Panc1 (cell line): ENCODE measurements at regions not wholly inside any gene's neighbourhood (a gene's known extent, or its start where the extent isn't known, plus 50 kb on each side); places are given as distances from the start of the nearest gene placed in this dataset.

Experiments
- ATAC-seq: fragments of 200-7000 bp; cut with Tn5 transposase; 2 replicates; pipeline ENCODE4 v1.9.1; 2020; ENCODE audit warnings: mild to moderate bottlenecking, moderate library complexity
- BruUV-seq: library from RNA; stranded (reverse); fragments of 400-500 nt; replicated peaks from 2 replicates; lab custom pipeline; 2021; lab: Mats Ljungman, UMichigan
- CTCF ChIA-PET: fragments of 300-600 bp; sonication (Branson Sonifier 250); formaldehyde crosslinking; loops from one replicate; lab custom pipeline; 2022; ENCODE audit warnings: antibody characterized with exemption; lab: Charles Lee
- POLR2A ChIA-PET: fragments of 300-600 bp; sonication (Branson Sonifier 250); formaldehyde crosslinking; loops from one replicate; lab custom pipeline; 2022; ENCODE audit warnings: antibody characterized with exemption; lab: Charles Lee
- DNase-seq: peaks from one replicate; pipeline ENCODE4 v3.0.0-alpha.2; 2010; ENCODE audit warnings: low read depth, low spot score
- H3K27ac ChIP-seq: 2 replicates; pipeline ENCODE4 v1.5.1; 2011; ENCODE audit warnings: mild to moderate bottlenecking, low read length, inconsistent platforms
- H3K27me3 ChIP-seq: fragments of 200-500 bp; sonication (Bioruptor generic); 2 replicates; pipeline ENCODE4 v1.6.0; 2014; ENCODE audit warnings: low read length, inconsistent platforms; ENCODE audit not compliant: control insufficient read depth, insufficient read depth
- H3K36me3 ChIP-seq: fragments of 200-500 bp; sonication (Bioruptor generic); 2 replicates; pipeline ENCODE4 v1.5.1; 2014; ENCODE audit warnings: inconsistent platforms, mild to moderate bottlenecking, low read length, moderate library complexity; ENCODE audit not compliant: control insufficient read depth, insufficient read depth
- H3K4me1 ChIP-seq: 2 replicates; pipeline ENCODE4 v1.5.1; 2011; ENCODE audit warnings: inconsistent platforms, mild to moderate bottlenecking, low read length, moderate library complexity; ENCODE audit not compliant: control insufficient read depth, insufficient read depth
- H3K4me3 ChIP-seq, 2 experiments: 2 replicates each; pipeline ENCODE4 v1.5.1; 2011 to 2012; ENCODE audit warnings: low read depth in 2 of 2, low read length in 2 of 2, mild to moderate bottlenecking in 2 of 2, inconsistent platforms in 1 of 2, moderate library complexity in 1 of 2
- H3K9me3 ChIP-seq: fragments of 200-500 bp; sonication (Bioruptor generic); 2 replicates; pipeline ENCODE4 v1.5.1; 2014; ENCODE audit warnings: low read depth, mild to moderate bottlenecking, inconsistent platforms, low read length, moderate library complexity; ENCODE audit not compliant: control insufficient read depth, insufficient read depth
- CTCF ChIP-seq: fragments of 450-650 bp; IDR thresholded peaks from 2 replicates; pipeline ENCODE4 v1.5.1; 2017; ENCODE audit warnings: mild to moderate bottlenecking
- POLR2AphosphoS5 ChIP-seq: IDR thresholded peaks from 2 replicates; pipeline ENCODE4 v1.6.1; 2012; ENCODE audit warnings: mild to moderate bottlenecking, low read depth, low read length, moderate library complexity
- REST ChIP-seq, 2 experiments: IDR thresholded peaks; 2 replicates each; pipeline ENCODE4 v1.6.1; 2011 to 2012; ENCODE audit warnings: low read depth in 2 of 2, control low read depth in 1 of 2, low read length in 1 of 2, mild to moderate bottlenecking in 1 of 2, moderate library complexity in 1 of 2; ENCODE audit not compliant: insufficient read depth in 1 of 2
- SIN3A ChIP-seq: IDR thresholded peaks from 2 replicates; pipeline ENCODE4 v1.6.1; 2012; ENCODE audit warnings: low read depth, mild to moderate bottlenecking, low read length, moderate library complexity, borderline replicate concordance; ENCODE audit not compliant: insufficient read depth
- TCF7L2 ChIP-seq: IDR thresholded peaks from 2 replicates; pipeline ENCODE4 v1.6.1; 2011; ENCODE audit warnings: mild to moderate bottlenecking, low read depth, low read length, inconsistent platforms
- in situ Hi-C: cut with HindIII; loops from 2 replicates; pipeline ENCODE4 v1.10.0; 2016; ENCODE audit warnings: low sequenced_read_pairs, low pct_unique_long_range_greater_than_20kb
- intact Hi-C: fragments of 100-400 bp; cut with micrococcal nuclease; formaldehyde crosslinking; loops from one replicate; pipeline ENCODE4 v1.10.0; 2022; ENCODE audit not compliant: unreplicated experiment

GRCh38 chr2:196337208-196337953, 166.0 kb upstream of the STK17B start:
- no TSS peak for BruUV-seq
- Histone ChIP-seq H3K4me1 (peaks cover 38% of the 10 kb centered on the region), H3K36me3 (no peaks in the 10 kb centered on the region), H3K9me3 (no peaks in the 10 kb centered on the region), H3K27me3 (no peaks in the 10 kb centered on the region), H3K27ac (peak overlapping the region; percentile 87; the same call in 1 of the 2 replicates), H3K4me3 (no peak overlapping the region)
- TF ChIP-seq TCF7L2 (no peak), POLR2AphosphoS5 (no peak), CTCF (peak; percentile 51), SIN3A (no peak), REST (IDR thresholded peaks at IDR 0.05; ENCODE audit: insufficient read depth in 1 of 2, low read depth in 2 of 2, low read length in 1 of 2) (no peak)
- ChIA-PET POLR2A (interaction anchor here (0.6 kb wide), 1 partner anchor 170 kb away, joined by 3 read pairs; no protein-coding TSS in a partner anchor), CTCF (interaction anchor here (0.6 to 1.3 kb wide), 9 partner anchors 10 to 344 kb away, joined by 3 to 7 read pairs (median 3); no protein-coding TSS in a partner anchor)
- DNase-seq: no peak
- in situ Hi-C loops (no loop called here), intact Hi-C loops (loop anchor here (1.0 to 5.0 kb wide), 2 partner anchors 206 to 260 kb away; no protein-coding TSS in a partner anchor)
- ATAC-seq: no peak

- Histone ChIP-seq H3K36me3 (no peaks in the 10 kb centered on the region), H3K4me1 (peaks cover 38% of the 10 kb centered on the region), H3K27me3 (no peaks in the 10 kb centered on the region), H3K4me3 (no peak overlapping the region), H3K27ac (peak overlapping the region; percentile 68), H3K9me3 (no peaks in the 10 kb centered on the region)
- DNase-seq (no peak), ATAC-seq (no peak)
- ChIA-PET POLR2A (no interaction called here), CTCF (no interaction called here)
- no peak for TF ChIP-seq POLR2AphosphoS5
- TF ChIP-seq REST (IDR thresholded peaks at IDR 0.05; ENCODE audit: insufficient read depth in 1 of 2, low read depth in 2 of 2, low read length in 1 of 2): no peak
- TF ChIP-seq SIN3A: no peak
- no peak for TF ChIP-seq TCF7L2
- in situ Hi-C loops: no loop called here
- intact Hi-C loops: loop anchor here (5.0 kb wide), 1 partner anchor 261 kb away; no protein-coding TSS in a partner anchor
- BruUV-seq: no TSS peak
These were observed 167.1 kb upstream of the STK17B start for GRCh38 chr2:196338440-196338839.
